GM21723 (cell line): ENCODE measurements at regions not wholly inside any gene's neighbourhood (a gene's known extent, or its start where the extent isn't known, plus 50 kb on each side); places are given as distances from the start of the nearest gene placed in this dataset.
"Not testable (repeated sequence)": the region's sequence is repeated elsewhere in the genome, so short reads cannot be mapped to it uniquely, and the experiment has no call there.

Source experiments
- ATAC-seq: cut with Tn5 transposase; IDR thresholded peaks from one replicate; pipeline ENCODE4 v1.9.1; 2021; ENCODE audit warnings: mild to moderate bottlenecking, moderate library complexity; ENCODE audit not compliant: unreplicated experiment

DNA sequence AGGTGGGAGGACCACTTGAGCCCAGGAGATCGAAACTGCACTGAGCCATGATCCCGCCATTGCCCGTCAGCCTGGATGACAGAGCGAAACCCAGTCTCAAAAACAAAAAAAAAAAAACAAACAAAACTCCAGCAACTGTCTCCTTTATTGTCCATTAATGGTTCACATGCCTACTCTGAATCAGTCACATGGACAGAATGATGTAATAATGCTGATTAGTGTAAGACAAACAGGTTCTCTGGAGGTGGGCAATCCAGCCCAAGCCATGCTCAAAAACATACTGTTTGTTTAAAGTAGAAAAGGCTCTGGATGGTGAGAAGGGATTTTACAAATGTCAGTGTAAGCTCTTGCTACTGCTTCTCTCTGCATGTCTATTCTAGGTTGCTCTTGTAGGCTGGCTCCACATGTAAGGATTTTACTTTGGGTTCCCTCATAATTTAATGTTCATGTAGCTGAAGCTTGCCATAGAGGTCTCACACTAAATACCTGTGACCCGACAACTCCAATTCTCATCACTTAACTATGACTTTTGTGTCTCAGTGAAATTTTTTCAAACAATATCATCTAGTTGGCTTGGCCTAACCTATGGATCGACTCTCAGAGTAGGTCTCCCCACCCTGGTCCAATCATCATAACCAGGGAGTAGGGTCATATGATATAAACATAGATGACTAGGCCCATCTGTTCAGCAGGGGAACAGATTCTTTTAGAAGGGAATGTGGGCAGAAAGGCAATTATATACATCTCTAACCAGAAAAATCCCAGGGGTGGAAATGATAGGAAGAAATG is 83.9 kb upstream of the SLC39A10 start:
- ATAC-seq = no peak

DNA sequence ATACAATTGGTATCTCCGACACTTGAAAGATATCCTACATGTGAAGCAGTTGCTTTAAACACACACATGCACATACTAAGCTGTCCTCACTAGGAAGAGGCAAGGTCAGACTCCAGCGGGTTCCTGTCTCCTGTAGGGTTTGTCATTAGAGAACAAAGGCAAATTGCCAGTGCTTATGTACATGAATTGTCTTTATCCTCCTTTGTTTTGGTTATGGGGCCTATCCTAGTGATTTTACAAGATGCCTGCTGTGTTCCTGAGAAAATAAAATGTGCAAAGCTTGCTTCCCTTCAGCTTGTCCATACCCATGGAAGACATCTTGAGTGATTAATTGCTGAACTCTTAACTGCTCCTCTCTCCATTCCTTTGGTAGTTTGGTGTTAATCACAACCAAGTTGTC is 86.7 kb upstream of the SLC39A10 start:
- no peak for ATAC-seq

DNA sequence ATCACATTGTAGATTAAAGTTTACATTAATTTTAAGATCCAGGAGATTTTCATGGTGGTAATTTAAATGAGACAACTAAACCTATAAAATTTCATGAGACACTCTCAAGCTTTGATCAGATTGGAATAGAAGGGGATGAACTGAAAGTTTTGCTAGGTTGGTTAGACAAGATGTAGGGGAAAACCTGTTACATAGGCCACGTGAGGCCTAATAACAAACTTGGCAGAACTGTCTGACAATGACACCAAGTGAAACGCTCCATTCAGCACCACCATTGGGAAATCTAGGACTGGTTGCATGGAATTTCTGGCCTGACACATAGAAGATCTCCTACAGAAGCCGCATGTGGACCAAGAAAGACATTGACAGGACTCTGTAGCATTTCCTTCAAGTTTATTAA is 87.8 kb upstream of the SLC39A10 start:
- no peak for ATAC-seq

DNA sequence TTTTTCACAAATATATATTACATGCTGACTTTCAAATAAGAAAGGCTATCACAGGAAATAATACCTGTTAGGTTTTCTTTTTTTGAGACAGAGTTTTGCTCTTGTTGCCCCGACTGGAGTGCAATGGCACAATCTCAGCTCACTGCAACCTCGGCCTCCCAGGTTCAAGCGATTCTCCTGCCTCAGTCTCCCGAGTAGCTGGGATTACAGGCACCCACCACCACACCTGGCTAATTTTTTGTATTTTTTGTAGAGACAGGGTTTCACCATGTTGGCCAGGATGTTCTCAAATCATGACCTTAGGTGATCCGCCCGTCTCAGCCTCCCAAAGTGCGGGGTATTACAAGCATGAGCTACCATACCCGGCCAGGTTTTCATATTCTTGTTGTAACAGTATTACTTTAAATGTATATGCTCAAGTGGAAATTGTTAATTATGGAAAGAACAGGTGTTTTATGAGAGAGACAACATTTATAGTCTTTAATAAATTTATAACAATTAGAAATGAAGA is 92.3 kb upstream of the SLC39A10 start:
- not testable (repeated sequence) for ATAC-seq

DNA sequence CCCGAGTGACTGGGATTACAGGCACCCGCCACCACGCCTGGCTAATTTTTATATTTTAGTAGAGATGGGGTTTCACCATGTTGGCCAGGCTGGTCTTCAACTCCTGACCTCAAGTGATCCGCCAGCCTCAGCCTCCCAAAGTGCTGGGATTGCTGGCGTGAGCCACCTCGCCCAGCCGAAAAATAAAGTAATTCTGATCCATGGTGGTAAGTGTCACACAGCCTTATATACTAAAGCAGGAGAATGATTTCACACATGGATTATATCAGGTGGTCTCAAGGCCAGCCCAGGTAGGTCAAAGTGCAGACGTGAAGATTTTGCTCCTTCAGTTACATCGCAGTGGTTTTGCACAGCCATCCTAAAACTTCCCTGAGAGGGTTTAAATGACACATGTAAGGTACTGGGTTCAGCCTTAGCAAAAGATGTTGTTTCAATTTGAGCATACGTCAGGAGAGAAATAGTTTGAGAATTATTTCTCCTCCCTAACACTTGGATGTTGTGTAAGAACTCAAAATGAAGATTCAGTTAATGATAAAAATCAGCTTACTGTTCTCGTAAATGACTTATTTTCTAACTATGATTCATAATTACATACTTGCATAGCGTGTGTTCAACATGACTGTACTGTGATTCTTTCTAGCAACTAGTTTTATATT is 93.0 kb upstream of the SLC39A10 start:
- no peak for ATAC-seq

DNA sequence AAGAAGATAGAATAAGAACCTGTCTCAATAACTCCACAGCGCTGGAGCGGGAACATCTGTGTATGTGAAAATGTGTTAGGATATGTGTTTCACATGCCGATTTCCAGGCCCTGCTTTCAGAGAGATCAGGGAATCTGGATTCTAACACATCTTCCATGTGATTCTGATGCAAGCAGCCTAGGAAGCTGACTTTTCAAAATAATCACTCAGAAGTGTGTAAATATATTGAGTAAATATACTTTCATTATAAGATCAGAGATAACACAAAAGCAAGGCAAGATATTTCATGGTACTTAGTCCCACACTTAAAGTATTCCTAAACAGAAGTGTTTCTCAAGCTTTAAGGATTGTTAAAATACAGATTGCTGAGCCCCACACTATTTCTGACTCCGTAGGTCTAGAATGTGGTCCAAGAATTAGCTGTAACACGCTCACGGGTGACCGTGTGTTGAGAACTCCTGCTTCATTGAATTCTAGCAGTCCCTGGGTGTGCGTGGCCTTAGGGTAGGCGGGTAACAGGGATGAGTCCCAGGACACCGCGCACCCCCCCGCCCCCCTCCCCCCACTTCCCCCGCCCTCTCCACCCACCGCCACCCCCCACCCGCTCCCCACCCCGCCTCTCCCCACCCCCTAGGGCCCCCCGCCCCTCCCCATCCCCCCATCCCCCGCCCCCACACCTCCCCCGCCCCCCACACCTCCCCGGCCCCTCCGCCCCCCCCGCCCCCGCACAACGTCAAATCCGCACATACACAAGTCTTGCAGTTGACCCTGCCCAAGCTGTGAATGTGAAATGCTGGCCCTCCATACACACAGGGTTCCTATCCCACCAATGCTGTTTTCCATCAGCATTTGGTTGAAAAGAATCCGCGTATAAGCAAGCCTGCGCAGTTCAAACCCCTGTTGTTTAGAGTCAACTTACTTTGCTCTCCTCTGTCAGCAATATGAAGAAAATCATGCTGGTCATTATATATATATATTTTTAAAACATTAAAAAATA is 94.2 kb upstream of the SLC39A10 start:
- ATAC-seq = no peak

DNA sequence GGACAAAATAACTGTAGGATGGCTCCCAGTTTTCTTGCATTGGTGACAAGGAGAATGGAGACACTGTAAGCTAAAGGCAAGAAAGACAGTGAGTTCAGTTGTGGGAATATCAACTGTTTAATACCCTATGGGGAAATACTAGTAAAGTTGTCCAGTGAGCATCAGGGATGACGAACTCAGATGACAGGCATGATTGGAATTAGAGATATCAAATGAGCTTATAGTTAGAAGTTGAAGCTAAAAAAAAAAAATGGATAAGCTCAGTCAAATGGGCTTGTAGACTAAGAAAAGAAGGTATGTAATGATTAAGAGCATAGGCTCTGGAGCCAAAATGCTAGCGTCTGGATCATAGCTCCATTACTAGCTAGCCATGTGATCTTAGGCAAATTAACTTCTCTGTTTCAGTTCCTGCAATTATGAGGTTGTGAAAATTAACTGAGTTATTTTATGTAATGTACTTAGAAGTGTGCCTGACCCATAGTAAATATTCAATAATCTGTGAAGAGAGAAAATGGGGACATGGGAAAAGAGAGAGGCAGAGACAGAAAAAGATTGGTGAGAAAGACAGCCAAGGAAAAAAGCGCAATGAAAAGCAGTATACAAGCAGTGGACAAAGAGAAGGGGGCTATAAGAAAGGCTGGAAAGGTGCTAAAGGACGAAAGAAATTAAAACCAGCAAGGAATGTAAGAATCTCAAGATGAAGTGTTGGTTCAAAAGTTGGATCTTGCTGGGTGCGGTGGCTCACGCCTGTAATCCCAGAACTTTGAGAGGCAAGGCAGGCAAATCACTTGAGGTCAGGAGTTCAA is 95.7 kb upstream of the SLC39A10 start:
- ATAC-seq = peak; percentile 49

DNA sequence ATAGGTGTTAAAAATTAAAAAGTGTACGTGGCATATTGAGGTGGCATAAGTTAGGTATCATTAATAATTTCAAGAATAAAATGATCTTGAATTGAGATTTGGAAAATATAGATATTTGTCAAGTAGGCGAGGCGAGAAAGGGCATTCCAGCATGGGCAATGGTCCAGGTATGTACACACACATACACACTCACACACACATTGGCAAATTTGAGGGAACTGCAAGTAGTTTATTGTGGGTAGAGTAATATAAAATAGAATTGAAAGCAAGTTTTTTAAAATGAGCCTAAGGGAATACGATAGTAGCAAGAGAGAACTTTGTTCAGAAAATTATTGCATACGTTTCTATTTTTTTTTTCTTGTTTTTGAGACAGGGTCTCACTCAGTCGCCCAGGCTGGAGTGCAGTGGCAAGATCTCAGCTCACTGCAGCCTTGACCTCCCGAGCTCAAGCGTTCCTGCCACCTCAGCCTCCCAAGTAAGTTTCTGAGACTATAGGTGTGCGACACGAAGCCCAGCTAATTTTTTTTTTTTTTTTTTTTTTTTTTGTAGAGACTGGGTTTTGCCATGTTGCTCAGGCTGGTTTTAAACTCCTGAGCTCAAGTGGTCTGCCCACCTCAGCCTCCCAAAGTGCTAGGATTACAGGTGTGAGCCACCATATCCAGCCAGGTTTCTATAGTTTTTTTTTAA is 96.7 kb upstream of the SLC39A10 start:
- ATAC-seq = no peak

DNA sequence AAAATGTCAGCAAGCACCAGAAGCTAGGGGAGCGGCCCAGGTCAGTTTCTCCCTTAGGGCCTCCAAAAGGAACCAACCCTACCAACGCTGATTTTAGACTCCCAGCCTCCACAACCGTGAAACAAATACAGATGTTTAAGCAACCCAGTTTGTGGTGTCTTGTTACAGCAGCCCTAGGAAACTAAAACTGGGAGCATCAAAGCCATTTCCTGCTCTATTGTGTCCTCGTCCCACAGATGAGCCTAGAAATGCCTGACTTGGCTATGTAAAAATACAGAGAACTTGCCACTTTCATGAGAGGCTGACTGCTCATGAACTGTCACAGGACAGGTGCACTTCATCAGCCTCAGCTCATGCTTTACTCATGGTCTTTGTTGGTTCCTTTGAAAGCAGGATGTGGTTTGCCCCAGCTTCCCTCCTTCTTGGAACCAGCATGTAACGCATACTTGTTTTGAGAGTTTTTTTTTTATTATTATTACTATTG is 97.6 kb upstream of the SLC39A10 start:
- peak; percentile 79 for ATAC-seq

DNA sequence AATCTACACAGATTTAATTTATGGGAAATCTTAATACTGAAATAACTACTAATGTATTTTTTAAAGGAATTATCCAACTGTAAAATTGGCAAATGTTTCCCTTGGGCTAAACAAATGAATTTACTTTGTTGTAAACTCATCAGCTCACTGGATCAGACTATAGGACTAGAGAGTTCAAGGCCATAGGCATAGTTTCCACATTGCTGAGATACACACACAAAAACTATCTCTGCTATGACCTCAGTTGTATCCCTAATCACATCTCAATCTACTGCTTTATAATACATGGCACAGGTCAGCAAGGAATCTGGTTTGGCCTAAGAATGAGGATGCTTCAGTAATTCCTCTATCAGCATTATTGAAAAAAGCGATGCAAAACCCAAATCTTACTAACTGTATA is 101.1 kb upstream of the SLC39A10 start:
- ATAC-seq = no peak

DNA sequence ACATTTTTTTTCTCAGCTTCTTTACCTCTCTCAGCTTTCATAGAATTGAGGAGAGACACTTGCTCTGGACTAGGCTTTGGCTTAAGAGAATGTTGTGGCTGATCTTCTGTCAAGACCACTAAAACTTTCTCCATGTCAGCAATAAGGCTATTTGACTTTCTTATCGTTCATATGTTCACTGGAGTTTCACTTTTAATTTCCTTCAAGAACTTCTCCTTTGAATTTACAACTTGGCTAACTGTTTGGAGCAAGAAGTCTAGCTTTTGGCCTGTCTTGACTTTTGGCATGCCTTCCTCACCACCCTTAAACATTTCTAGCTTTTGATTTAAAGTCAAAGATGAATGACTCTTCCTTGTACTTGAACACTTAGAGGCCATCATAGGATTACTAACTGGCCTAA is 104.4 kb upstream of the SLC39A10 start:
- ATAC-seq = no peak

DNA sequence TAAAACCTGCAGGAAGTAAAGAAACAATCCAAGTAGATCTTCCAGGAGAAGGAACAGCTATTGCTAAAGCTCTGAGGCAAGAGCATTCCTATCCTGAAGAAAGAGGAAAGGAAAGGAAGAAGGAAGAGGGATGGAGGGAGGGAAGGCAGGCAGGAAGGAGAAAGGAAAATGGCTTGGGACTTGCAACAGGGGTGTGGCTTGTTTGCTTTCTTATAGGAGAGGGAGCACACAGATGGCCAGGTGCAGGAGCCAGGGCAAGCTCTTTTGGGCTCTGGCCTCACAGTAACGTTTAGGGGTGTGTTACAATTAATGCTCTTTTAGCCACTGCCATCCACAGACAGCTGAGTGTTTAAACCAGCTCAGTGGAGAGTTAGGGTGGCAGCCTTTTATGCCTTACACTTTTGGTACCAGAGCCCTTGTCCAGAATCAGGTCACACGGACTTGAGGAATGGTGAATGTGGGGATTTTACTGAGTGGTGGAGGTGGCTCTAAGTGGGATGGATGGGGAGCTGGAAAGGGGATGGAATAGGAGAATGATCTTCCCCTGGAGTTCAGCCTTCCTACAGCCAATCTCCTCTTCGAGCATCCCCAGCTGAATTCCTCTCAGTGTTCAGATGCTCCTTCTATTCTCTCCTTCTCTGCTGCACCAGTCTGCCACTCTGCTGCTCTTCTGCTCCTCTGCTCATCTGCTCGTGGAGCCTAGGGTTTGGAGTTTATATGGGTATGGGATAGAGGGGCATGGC is 108.7 kb upstream of the SLC39A10 start:
- no peak for ATAC-seq

DNA sequence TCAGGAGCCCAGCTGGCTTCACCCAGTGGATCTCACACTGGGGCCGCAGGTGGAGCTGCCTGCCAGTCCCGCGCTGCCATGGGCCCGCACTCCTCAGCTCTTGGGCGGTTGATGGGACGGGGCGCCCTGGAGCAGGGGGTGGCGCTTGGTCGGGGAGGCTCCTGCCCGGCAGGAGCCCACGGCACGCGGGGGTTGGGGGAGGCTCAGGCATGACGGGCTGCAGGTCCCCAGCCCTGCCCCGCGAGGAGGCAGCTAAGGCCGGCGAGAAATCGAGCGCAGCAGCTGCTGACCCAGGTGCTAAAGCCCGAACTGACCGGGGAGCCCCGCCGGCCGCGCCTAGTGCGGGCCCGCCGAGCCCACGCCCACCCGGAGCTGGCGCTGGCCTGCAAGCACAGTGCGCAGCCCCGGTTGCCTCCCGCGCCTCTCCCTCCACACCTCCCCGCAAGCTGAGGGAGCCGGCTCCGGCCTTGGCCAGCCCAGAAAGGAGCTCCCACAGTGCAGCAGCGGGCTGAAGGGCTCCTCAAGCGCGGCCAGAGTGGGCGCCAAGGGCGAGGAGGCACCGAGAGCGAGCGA is 109.7 kb upstream of the SLC39A10 start:
- not testable (repeated sequence) for ATAC-seq

DNA sequence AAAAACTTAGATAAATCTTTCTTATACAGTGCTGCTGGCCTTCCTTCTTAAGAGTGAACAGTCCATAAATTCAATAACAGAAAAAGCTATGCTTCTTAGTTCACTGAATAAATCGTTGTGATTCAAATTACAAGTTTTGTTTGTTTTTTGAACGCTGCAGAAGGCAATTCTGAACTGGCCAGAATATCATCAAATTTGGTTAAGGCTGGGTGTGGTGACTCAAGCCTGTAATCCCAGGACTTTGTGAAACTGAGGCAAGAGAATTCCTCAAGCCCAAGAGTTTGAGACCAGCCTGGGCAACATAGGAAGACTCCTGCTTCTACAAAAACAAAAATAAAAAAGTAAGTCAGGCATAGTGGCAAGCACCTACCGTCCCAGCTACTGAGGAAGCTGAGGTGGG is 111.2 kb upstream of the SLC39A10 start:
- no peak for ATAC-seq

DNA sequence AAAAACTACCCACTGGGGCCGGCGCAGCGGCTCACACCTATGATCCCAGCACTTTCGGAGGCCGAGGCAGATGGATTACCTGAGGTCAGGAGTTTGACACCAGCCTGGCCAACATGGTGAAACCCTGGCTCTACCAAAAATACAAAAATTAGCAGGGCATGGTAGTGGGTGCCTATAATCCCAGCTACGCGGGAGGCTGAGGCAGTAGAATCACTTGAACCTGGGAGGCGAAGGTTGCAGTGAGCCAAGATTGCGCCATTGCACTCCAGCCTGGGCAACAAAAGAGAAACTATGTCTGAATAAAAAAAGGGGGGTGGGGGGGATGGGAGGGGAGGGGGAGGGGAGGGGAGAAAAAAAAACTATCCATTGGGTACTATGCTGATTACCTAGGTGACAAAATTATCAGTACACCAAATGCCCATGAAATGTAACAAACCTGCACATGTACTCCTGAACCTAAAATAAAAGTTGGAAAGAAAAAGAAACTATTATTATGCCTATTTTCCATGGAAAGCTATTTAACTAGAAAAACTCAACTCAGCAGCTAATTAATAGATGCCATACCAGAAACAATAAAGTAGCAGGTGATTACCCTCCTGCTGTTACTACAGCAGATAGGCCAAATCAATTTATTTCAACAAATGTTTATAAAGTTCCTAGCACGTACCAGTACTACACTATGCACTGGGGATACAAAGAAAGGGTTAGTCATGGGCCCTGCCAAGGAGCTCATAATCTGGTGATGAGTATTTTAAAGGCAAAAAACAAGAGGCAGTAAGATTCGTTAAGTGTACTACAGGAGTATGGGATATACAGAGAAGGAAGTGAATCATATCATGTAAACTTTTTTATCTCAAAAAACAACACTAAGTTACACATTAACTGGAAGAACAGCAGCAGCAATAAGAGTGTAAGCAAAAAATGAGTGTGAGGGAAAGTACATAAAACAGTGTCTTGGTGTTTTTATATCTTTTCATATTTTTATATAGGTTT is 112.8 kb upstream of the SLC39A10 start:
- peak; percentile 80 for ATAC-seq

DNA sequence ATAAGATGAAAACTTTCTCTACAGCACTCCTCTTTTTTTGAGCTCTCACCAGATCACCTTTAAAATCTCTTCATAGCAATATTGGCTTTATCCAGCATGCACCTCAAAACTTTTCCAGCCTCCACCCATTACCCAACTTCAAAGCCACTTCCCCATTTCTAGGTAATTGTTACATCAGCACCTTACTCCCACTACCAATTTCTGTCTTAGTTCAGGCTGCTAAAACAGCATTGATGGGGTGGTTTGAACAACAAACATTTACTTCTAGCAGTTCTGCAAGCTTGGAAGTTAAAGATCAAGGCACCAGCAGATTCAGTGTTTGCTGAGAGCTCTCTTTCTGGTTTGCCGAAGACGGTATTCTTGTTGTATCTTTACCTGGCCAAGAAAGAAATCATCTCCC is 114.0 kb upstream of the SLC39A10 start:
- ATAC-seq = no peak

DNA sequence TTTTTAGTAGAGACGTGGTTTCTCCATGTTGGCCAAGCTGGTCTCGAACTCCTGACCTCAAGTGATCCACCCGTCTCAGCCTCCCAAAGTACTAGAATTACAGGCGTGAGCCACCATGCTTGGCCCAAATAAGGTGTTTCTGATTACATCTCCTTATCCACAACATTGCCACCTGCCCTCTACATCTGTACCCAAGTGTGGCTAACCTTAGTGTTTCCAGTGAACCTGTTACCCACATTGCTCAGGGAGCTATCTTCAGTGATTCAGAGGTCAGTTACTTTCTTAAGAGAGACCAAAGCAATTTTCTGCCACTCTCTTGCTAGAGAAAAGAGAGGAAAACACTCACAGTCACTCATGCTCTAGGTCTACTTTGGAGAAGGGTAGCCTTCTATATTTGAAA is 115.0 kb upstream of the SLC39A10 start:
- no peak for ATAC-seq
